ENCODE measurements at regions not wholly inside any gene's neighbourhood (a gene's known extent, or its start where the extent isn't known, plus 50 kb on each side); places are given as distances from the start of the nearest gene placed in this dataset.
"Not testable (repeated sequence)": the region's sequence is repeated elsewhere in the genome, so short reads cannot be mapped to it uniquely, and the experiment has no call there.

- H3K36me3 ChIP-seq (ENCODE audit: control insufficient read depth, insufficient read depth, low read length); H3K9me3 ChIP-seq (ENCODE audit: control insufficient read depth, low read length); H3K4me3 ChIP-seq (ENCODE audit: extremely low read depth, insufficient read depth, low read length, poor library complexity, severe bottlenecking); H3K27ac ChIP-seq (ENCODE audit: low read depth, low read length, severe bottlenecking); H3K4me1 ChIP-seq (ENCODE audit: control insufficient read depth, insufficient read depth, low read length, poor library complexity, severe bottlenecking): not testable (repeated sequence)
- WGBS, 2 experiments (ENCODE audit: insufficient coverage in 2 of 2) = 75 to 89% methylated on average over 2 of the region's 3 CpGs
Observed at GRCh38 chr1:109857702-109858101, 52.9 kb upstream of the CSF1 start.

- not testable (repeated sequence) for H3K9me3 ChIP-seq (ENCODE audit: control insufficient read depth, low read length); H3K27ac ChIP-seq (ENCODE audit: low read depth, low read length, severe bottlenecking); H3K36me3 ChIP-seq (ENCODE audit: control insufficient read depth, insufficient read depth, low read length); H3K4me1 ChIP-seq (ENCODE audit: control insufficient read depth, insufficient read depth, low read length, poor library complexity, severe bottlenecking); H3K4me3 ChIP-seq (ENCODE audit: extremely low read depth, insufficient read depth, low read length, poor library complexity, severe bottlenecking)
- 89 to 91% methylated on average over 3 to 6 of the region's 6 CpGs for WGBS, 2 experiments (ENCODE audit: insufficient coverage in 2 of 2)
Observed at GRCh38 chr1:109855986-109856385, 54.7 kb upstream of the CSF1 start.

GRCh38 chr1:109853972-109854371, 56.7 kb upstream of the CSF1 start:
- H3K27ac ChIP-seq (ENCODE audit: low read depth, low read length, severe bottlenecking); H3K4me3 ChIP-seq (ENCODE audit: extremely low read depth, insufficient read depth, low read length, poor library complexity, severe bottlenecking); H3K36me3 ChIP-seq (ENCODE audit: control insufficient read depth, insufficient read depth, low read length); H3K4me1 ChIP-seq (ENCODE audit: control insufficient read depth, insufficient read depth, low read length, poor library complexity, severe bottlenecking); H3K9me3 ChIP-seq (ENCODE audit: control insufficient read depth, low read length): not testable (repeated sequence)
- WGBS, 2 experiments (ENCODE audit: insufficient coverage in 2 of 2) = 86 to 100% methylated on average over 2 of the region's 2 CpGs

GRCh38 chr1:109852221-109853015, 58.2 kb upstream of the CSF1 start:
- 94 to 95% methylated on average over 5 to 8 of the region's 12 CpGs for WGBS, 2 experiments (ENCODE audit: insufficient coverage in 2 of 2)
- H3K4me1 ChIP-seq (ENCODE audit: control insufficient read depth, insufficient read depth, low read length, poor library complexity, severe bottlenecking); H3K9me3 ChIP-seq (ENCODE audit: control insufficient read depth, low read length); H3K36me3 ChIP-seq (ENCODE audit: control insufficient read depth, insufficient read depth, low read length); H3K4me3 ChIP-seq (ENCODE audit: extremely low read depth, insufficient read depth, low read length, poor library complexity, severe bottlenecking); H3K27ac ChIP-seq (ENCODE audit: low read depth, low read length, severe bottlenecking): not testable (repeated sequence)

GRCh38 chr1:109850827-109851226, 59.8 kb upstream of the CSF1 start:
- WGBS, 2 experiments (ENCODE audit: insufficient coverage in 2 of 2) = 93 to 98% methylated on average over 3 to 4 of the region's 4 CpGs
- no peak overlapping the region for H3K27ac ChIP-seq (ENCODE audit: low read depth, low read length, severe bottlenecking)
- H3K36me3 ChIP-seq (ENCODE audit: control insufficient read depth, insufficient read depth, low read length) = no peaks in the 10 kb centered on the region
- H3K9me3 ChIP-seq (ENCODE audit: control insufficient read depth, low read length) = no peaks in the 10 kb centered on the region
- H3K4me3 ChIP-seq (ENCODE audit: extremely low read depth, insufficient read depth, low read length, poor library complexity, severe bottlenecking) = no peak overlapping the region
- peaks cover 3% of the 10 kb centered on the region for H3K4me1 ChIP-seq (ENCODE audit: control insufficient read depth, insufficient read depth, low read length, poor library complexity, severe bottlenecking)

GRCh38 chr1:109850194-109850593, 60.5 kb upstream of the CSF1 start:
- Histone ChIP-seq H3K36me3 (ENCODE audit: control insufficient read depth, insufficient read depth, low read length) (no peaks in the 10 kb centered on the region), H3K4me3 (ENCODE audit: extremely low read depth, insufficient read depth, low read length, poor library complexity, severe bottlenecking) (no peak overlapping the region), H3K4me1 (ENCODE audit: control insufficient read depth, insufficient read depth, low read length, poor library complexity, severe bottlenecking) (peaks cover 3% of the 10 kb centered on the region), H3K9me3 (ENCODE audit: control insufficient read depth, low read length) (no peaks in the 10 kb centered on the region), H3K27ac (ENCODE audit: low read depth, low read length, severe bottlenecking) (no peak overlapping the region)
- WGBS, 2 experiments (ENCODE audit: insufficient coverage in 2 of 2) = 96 to 100% methylated on average over 1 to 4 of the region's 4 CpGs

- Histone ChIP-seq H3K27ac (ENCODE audit: low read depth, low read length, severe bottlenecking) (no peak overlapping the region), H3K36me3 (ENCODE audit: control insufficient read depth, insufficient read depth, low read length) (no peaks in the 10 kb centered on the region), H3K9me3 (ENCODE audit: control insufficient read depth, low read length) (no peaks in the 10 kb centered on the region), H3K4me1 (ENCODE audit: control insufficient read depth, insufficient read depth, low read length, poor library complexity, severe bottlenecking) (peaks cover 3% of the 10 kb centered on the region), H3K4me3 (ENCODE audit: extremely low read depth, insufficient read depth, low read length, poor library complexity, severe bottlenecking) (no peak overlapping the region)
- WGBS, 2 experiments (ENCODE audit: insufficient coverage in 2 of 2) = 93 to 94% methylated on average over 5 to 6 of the region's 6 CpGs
Observed at GRCh38 chr1:109849655-109850054, 61.0 kb upstream of the CSF1 start.

- no peaks in the 10 kb centered on the region for H3K36me3 ChIP-seq (ENCODE audit: control insufficient read depth, insufficient read depth, low read length)
- H3K4me1 ChIP-seq (ENCODE audit: control insufficient read depth, insufficient read depth, low read length, poor library complexity, severe bottlenecking) = peaks cover 2% of the 10 kb centered on the region
- H3K27ac ChIP-seq (ENCODE audit: low read depth, low read length, severe bottlenecking) = no peak overlapping the region
- H3K9me3 ChIP-seq (ENCODE audit: control insufficient read depth, low read length) = no peaks in the 10 kb centered on the region
- no peak overlapping the region for H3K4me3 ChIP-seq (ENCODE audit: extremely low read depth, insufficient read depth, low read length, poor library complexity, severe bottlenecking)
- WGBS, 2 experiments (ENCODE audit: insufficient coverage in 2 of 2) = 95 to 97% methylated on average over 5 of the region's 7 CpGs
Observed at GRCh38 chr1:109847251-109847650, 63.4 kb upstream of the CSF1 start.

GRCh38 chr1:109846846-109847245, 63.8 kb upstream of the CSF1 start:
- no peak overlapping the region for H3K4me3 ChIP-seq (ENCODE audit: extremely low read depth, insufficient read depth, low read length, poor library complexity, severe bottlenecking)
- H3K27ac ChIP-seq (ENCODE audit: low read depth, low read length, severe bottlenecking) = no peak overlapping the region
- no peaks in the 10 kb centered on the region for H3K4me1 ChIP-seq (ENCODE audit: control insufficient read depth, insufficient read depth, low read length, poor library complexity, severe bottlenecking)
- WGBS, 2 experiments (ENCODE audit: insufficient coverage in 2 of 2) = 86 to 100% methylated on average over 3 to 4 of the region's 4 CpGs
- H3K9me3 ChIP-seq (ENCODE audit: control insufficient read depth, low read length) = no peaks in the 10 kb centered on the region
- H3K36me3 ChIP-seq (ENCODE audit: control insufficient read depth, insufficient read depth, low read length) = no peaks in the 10 kb centered on the region

- WGBS, 2 experiments (ENCODE audit: insufficient coverage in 2 of 2) = 70 to 94% methylated on average over 2 of the region's 3 CpGs
- H3K4me3 ChIP-seq (ENCODE audit: extremely low read depth, insufficient read depth, low read length, poor library complexity, severe bottlenecking) = no peak overlapping the region
Observed at GRCh38 chr1:109846162-109846561, 64.5 kb upstream of the CSF1 start.

GRCh38 chr1:109845658-109846057, 65.0 kb upstream of the CSF1 start:
- Histone ChIP-seq H3K36me3 (ENCODE audit: control insufficient read depth, insufficient read depth, low read length) (no peaks in the 10 kb centered on the region), H3K9me3 (ENCODE audit: control insufficient read depth, low read length) (no peaks in the 10 kb centered on the region), H3K4me1 (ENCODE audit: control insufficient read depth, insufficient read depth, low read length, poor library complexity, severe bottlenecking) (no peaks in the 10 kb centered on the region), H3K27ac (ENCODE audit: low read depth, low read length, severe bottlenecking) (no peak overlapping the region), H3K4me3 (ENCODE audit: extremely low read depth, insufficient read depth, low read length, poor library complexity, severe bottlenecking) (no peak overlapping the region)
- 82 to 92% methylated on average over 2 to 3 of the region's 3 CpGs for WGBS, 2 experiments (ENCODE audit: insufficient coverage in 2 of 2)

More at GRCh38 chr1:109846162-109846561, 64.5 kb upstream of the CSF1 start:
- Histone ChIP-seq H3K9me3 (ENCODE audit: control insufficient read depth, low read length) (no peaks in the 10 kb centered on the region), H3K27ac (ENCODE audit: low read depth, low read length, severe bottlenecking) (no peak overlapping the region), H3K4me1 (ENCODE audit: control insufficient read depth, insufficient read depth, low read length, poor library complexity, severe bottlenecking) (no peaks in the 10 kb centered on the region), H3K36me3 (ENCODE audit: control insufficient read depth, insufficient read depth, low read length) (no peaks in the 10 kb centered on the region)
